ENCODE measurements at regions not wholly inside any gene's neighbourhood (a gene's known extent, or its start where the extent isn't known, plus 50 kb on each side); places are given as distances from the start of the nearest gene placed in this dataset.

GRCh38 chr14:82146846-82147245 is 613.2 kb upstream of the SEL1L start:
- no peaks in the 10 kb centered on the region for H3K9me3 ChIP-seq
- TF ChIP-seq, protein P1, sequence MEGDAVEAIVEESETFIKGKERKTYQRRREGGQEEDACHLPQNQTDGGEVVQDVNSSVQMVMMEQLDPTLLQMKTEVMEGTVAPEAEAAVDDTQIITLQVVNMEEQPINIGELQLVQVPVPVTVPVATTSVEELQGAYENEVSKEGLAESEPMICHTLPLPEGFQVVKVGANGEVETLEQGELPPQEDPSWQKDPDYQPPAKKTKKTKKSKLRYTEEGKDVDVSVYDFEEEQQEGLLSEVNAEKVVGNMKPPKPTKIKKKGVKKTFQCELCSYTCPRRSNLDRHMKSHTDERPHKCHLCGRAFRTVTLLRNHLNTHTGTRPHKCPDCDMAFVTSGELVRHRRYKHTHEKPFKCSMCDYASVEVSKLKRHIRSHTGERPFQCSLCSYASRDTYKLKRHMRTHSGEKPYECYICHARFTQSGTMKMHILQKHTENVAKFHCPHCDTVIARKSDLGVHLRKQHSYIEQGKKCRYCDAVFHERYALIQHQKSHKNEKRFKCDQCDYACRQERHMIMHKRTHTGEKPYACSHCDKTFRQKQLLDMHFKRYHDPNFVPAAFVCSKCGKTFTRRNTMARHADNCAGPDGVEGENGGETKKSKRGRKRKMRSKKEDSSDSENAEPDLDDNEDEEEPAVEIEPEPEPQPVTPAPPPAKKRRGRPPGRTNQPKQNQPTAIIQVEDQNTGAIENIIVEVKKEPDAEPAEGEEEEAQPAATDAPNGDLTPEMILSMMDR (IDR thresholded peaks at IDR 0.05), result no peak
- no peak for TF ChIP-seq POLR2A (IDR thresholded peaks at IDR 0.05)
- H3K4me1 ChIP-seq, result no peaks in the 10 kb centered on the region
- H3K36me3 ChIP-seq, result no peaks in the 10 kb centered on the region
- no peak overlapping the region for H3K27ac ChIP-seq
- H3K27me3 ChIP-seq, result no peaks in the 10 kb centered on the region
- H3K4me3 ChIP-seq (replicated peaks in 1 of 3), result no peak overlapping the region
- intact Hi-C loops (cut with DNase I), result no loop called here
- no peak for DNase-seq

DNA sequence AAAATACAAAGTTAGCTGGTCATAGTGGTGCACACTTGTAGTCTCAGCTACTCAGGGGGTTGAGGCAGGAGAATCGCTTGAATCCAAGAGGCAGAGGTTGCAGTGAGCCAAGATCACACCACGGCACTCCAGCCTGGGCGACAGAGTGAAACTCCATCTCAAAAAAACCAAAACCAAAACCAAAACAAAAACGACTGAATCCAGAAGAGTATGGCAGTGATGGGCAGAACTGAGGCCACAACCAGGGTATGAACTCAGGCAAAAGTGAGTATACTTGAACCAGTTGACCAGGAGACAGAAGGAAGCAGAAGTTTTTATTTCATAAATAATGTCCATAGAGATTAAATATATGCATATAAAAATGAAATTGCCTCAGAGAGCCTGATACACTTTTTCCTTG is 620.0 kb upstream of the SEL1L start:
- Histone ChIP-seq H3K4me1 (no peaks in the 10 kb centered on the region), H3K27ac (no peak overlapping the region), H3K4me3 (replicated peaks in 1 of 3) (no peak overlapping the region), H3K9me3 (no peaks in the 10 kb centered on the region), H3K36me3 (no peaks in the 10 kb centered on the region), H3K27me3 (no peaks in the 10 kb centered on the region)
- intact Hi-C loops (cut with DNase I), result no loop called here
- WGBS, 2 donors, result 85 to 91% methylated on average over 4 of the region's 4 CpGs
- TF ChIP-seq, protein P1 (IDR thresholded peaks at IDR 0.05), result no peak
- TF ChIP-seq POLR2A (IDR thresholded peaks at IDR 0.05), result no peak
- no peak for DNase-seq

DNA sequence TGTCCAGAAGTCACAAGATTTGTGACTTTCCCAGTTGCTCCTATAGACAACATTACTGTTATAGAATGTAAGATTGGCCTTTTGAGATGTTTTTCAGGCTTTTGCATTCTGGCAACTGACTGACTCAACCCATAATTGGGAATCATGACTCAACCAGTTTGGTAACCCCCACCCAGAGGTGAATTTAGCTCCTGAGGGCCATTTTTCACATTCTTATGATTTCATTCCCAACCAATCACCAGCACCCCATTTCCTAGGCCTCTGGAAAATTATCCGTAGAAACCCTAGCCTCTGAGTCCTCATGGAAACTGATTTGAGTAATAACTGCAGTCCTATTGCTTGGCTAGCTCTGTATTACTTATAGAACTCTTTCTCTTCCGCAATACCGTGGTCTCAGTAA is 626.0 kb upstream of the SEL1L start:
- H3K36me3 ChIP-seq, result no peaks in the 10 kb centered on the region
- 96 to 98% methylated on average over 3 of the region's 3 CpGs for WGBS, 2 donors
- H3K27ac ChIP-seq, result no peak overlapping the region
- intact Hi-C loops (cut with DNase I), result no loop called here
- no peaks in the 10 kb centered on the region for H3K27me3 ChIP-seq
- H3K9me3 ChIP-seq, result no peaks in the 10 kb centered on the region
- no peak overlapping the region for H3K4me3 ChIP-seq (replicated peaks in 1 of 3)
- no peaks in the 10 kb centered on the region for H3K4me1 ChIP-seq
- TF ChIP-seq, protein P1 (IDR thresholded peaks at IDR 0.05), result no peak
- TF ChIP-seq POLR2A (IDR thresholded peaks at IDR 0.05), result no peak
- no peak for DNase-seq

DNA sequence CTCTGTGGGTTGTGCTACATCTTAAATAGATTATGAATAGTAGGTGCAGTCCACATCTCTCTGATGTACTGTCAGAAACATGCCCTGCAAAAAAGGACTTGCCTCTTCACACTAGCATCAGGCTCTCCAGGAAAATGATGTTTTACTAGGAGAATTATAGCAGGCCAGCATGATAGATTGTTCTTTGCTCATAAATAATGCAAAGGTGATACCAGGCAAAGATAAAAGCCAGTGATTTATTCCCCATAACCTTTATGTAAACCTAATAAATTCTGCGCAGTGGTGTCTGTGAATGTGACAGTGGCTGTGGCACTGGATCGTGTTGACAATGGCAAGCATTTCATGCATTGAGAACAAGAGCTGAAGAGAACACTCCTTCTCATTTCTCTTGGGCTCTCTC is 646.5 kb upstream of the SEL1L start:
- DNase-seq, result no peak
- Histone ChIP-seq H3K4me1 (no peaks in the 10 kb centered on the region), H3K9me3 (no peaks in the 10 kb centered on the region), H3K27ac (no peak overlapping the region), H3K36me3 (no peaks in the 10 kb centered on the region), H3K27me3 (no peaks in the 10 kb centered on the region), H3K4me3 (replicated peaks in 1 of 3) (no peak overlapping the region)
- WGBS, 2 donors, result 86 to 94% methylated on average over 2 of the region's 2 CpGs
- TF ChIP-seq POLR2A (IDR thresholded peaks at IDR 0.05), result no peak
- TF ChIP-seq, protein P1 (IDR thresholded peaks at IDR 0.05), result no peak
- intact Hi-C loops (cut with DNase I), result no loop called here

DNA sequence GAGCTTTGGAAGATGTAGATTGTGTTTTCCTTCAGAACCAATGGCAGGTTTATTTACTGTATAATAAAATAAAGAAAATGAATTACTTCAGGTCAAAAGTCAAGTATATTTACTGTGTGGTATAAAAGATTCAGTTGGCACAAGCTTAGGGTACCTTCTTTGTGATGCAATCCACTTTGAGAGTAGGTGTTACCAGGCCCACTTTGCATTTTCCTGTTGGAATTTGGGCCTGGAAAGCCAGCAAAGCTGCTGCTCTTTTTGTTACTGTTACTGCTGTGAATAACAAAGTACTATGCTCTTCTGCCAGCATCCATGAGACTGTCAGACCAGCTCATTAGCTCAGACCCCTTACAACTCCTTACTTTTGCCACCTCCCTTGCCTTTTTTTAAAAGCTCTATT is 649.0 kb upstream of the SEL1L start:
- intact Hi-C loops (cut with DNase I), result no loop called here
- H3K9me3 ChIP-seq, result no peaks in the 10 kb centered on the region
- no peak overlapping the region for H3K4me3 ChIP-seq (replicated peaks in 1 of 3)
- H3K36me3 ChIP-seq, result no peaks in the 10 kb centered on the region
- H3K4me1 ChIP-seq, result no peaks in the 10 kb centered on the region
- no peak for DNase-seq
- H3K27ac ChIP-seq, result no peak overlapping the region
- no peak for TF ChIP-seq POLR2A (IDR thresholded peaks at IDR 0.05)
- TF ChIP-seq, protein P1 (IDR thresholded peaks at IDR 0.05), result no peak
- no peaks in the 10 kb centered on the region for H3K27me3 ChIP-seq
